ENCODE measurements at regions not wholly inside any gene's neighbourhood (a gene's known extent, or its start where the extent isn't known, plus 50 kb on each side); places are given as distances from the start of the nearest gene placed in this dataset.

DNA sequence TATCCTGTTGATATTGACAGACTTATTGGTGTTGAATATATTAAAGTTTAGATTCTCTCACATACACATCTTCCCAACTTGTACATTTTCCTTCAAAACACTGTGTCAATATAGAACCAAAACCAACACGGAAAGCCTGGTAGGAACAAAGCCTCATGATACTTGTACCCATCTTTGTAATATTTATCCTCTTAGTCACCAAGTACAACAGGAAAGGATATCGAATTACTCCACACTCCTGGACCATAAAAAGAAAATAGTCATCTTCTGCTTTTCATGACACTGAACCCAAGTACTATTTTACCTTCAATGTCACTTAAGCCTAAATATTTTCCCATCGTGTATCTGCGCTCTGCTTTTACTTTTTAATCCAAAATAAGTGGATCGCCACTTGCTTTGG, 702.9 kb upstream of the PCDH9 start:
- TF ChIP-seq, protein P1, sequence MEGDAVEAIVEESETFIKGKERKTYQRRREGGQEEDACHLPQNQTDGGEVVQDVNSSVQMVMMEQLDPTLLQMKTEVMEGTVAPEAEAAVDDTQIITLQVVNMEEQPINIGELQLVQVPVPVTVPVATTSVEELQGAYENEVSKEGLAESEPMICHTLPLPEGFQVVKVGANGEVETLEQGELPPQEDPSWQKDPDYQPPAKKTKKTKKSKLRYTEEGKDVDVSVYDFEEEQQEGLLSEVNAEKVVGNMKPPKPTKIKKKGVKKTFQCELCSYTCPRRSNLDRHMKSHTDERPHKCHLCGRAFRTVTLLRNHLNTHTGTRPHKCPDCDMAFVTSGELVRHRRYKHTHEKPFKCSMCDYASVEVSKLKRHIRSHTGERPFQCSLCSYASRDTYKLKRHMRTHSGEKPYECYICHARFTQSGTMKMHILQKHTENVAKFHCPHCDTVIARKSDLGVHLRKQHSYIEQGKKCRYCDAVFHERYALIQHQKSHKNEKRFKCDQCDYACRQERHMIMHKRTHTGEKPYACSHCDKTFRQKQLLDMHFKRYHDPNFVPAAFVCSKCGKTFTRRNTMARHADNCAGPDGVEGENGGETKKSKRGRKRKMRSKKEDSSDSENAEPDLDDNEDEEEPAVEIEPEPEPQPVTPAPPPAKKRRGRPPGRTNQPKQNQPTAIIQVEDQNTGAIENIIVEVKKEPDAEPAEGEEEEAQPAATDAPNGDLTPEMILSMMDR (IDR thresholded peaks at IDR 0.05; ENCODE audit: insufficient read depth in 1 of 2, low read depth in 1 of 2, low read length in 1 of 2, severe bottlenecking in 1 of 2, unreplicated experiment in 1 of 2): no peak
- DNase-seq: no peak
- Mint-ChIP-seq H3K36me3 (ENCODE audit: insufficient read depth, unreplicated experiment) (no peaks in the 10 kb centered on the region), H3K27me3 (ENCODE audit: insufficient read depth, unreplicated experiment) (no peaks in the 10 kb centered on the region), H3K9me3 (ENCODE audit: unreplicated experiment) (no peaks in the 10 kb centered on the region), H3K4me3 (ENCODE audit: unreplicated experiment) (no peak overlapping the region), H3K27ac (ENCODE audit: unreplicated experiment) (no peak overlapping the region), H3K4me1 (ENCODE audit: low read depth, unreplicated experiment) (no peaks in the 10 kb centered on the region)
- Histone ChIP-seq H3K27me3 (replicated peaks; ENCODE audit: control insufficient read depth, insufficient read depth, low read length) (no peaks in the 10 kb centered on the region), H3K4me1 (no peaks in the 10 kb centered on the region), H3K9me3 (no peaks in the 10 kb centered on the region), H3K4me3 (ENCODE audit: low read depth, low read length) (no peak overlapping the region), H3K36me3 (ENCODE audit: control insufficient read depth, insufficient read depth, low read length) (no peaks in the 10 kb centered on the region)
- no TSS peak for BruUV-seq (replicated peaks)
- POLR2A ChIA-PET: no interaction called here
- CTCF ChIA-PET: no interaction called here
- intact Hi-C loops (cut with micrococcal nuclease; ENCODE audit: unreplicated experiment): no loop called here

GRCh38 chr13:67917291-67917987, 687.3 kb upstream of the PCDH9 start:
- ChIA-PET POLR2A (no interaction called here), CTCF (no interaction called here)
- H3K9me3 ChIP-seq: no peaks in the 10 kb centered on the region
- no peaks in the 10 kb centered on the region for H3K4me1 ChIP-seq
- no peaks in the 10 kb centered on the region for H3K27me3 Mint-ChIP-seq (ENCODE audit: insufficient read depth, unreplicated experiment)
- TF ChIP-seq, protein P1 (IDR thresholded peaks at IDR 0.05; ENCODE audit: insufficient read depth in 1 of 2, low read depth in 1 of 2, low read length in 1 of 2, severe bottlenecking in 1 of 2, unreplicated experiment in 1 of 2): no peak
- BruUV-seq (replicated peaks): no TSS peak
- no peaks in the 10 kb centered on the region for H3K27me3 ChIP-seq (replicated peaks; ENCODE audit: control insufficient read depth, insufficient read depth, low read length)
- no peaks in the 10 kb centered on the region for H3K36me3 ChIP-seq (ENCODE audit: control insufficient read depth, insufficient read depth, low read length)
- no peak overlapping the region for H3K4me3 ChIP-seq (ENCODE audit: low read depth, low read length)
- DNase-seq: no peak
- no peak overlapping the region for H3K4me3 Mint-ChIP-seq (ENCODE audit: unreplicated experiment)
- H3K36me3 Mint-ChIP-seq (ENCODE audit: insufficient read depth, unreplicated experiment): no peaks in the 10 kb centered on the region
- no peak overlapping the region for H3K27ac Mint-ChIP-seq (ENCODE audit: unreplicated experiment)
- no peaks in the 10 kb centered on the region for H3K9me3 Mint-ChIP-seq (ENCODE audit: unreplicated experiment)
- H3K4me1 Mint-ChIP-seq (ENCODE audit: low read depth, unreplicated experiment): no peaks in the 10 kb centered on the region
- intact Hi-C loops (cut with micrococcal nuclease; ENCODE audit: unreplicated experiment): no loop called here

DNA sequence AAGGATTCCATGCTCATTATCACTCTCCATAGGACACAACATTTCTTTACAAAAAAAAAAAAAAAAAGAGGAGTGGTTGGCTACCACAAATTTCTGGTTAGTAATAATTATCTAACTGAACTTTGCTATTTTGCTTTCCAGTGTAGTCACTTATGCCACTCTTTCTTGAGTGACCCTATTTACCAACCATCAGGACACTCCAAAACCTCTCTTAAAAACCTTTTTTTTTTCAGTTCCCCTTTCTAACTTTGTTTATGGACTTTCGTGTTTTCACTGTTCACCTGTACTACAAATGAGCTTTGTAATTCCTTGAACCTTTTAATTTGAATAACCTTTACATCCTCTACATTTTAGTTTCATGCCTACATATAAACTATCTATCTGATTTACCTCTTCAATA, 686.5 kb upstream of the PCDH9 start:
- ChIA-PET CTCF (no interaction called here), POLR2A (no interaction called here)
- Histone ChIP-seq H3K4me1 (no peaks in the 10 kb centered on the region), H3K4me3 (ENCODE audit: low read depth, low read length) (no peak overlapping the region), H3K27me3 (replicated peaks; ENCODE audit: control insufficient read depth, insufficient read depth, low read length) (no peaks in the 10 kb centered on the region), H3K36me3 (ENCODE audit: control insufficient read depth, insufficient read depth, low read length) (no peaks in the 10 kb centered on the region), H3K9me3 (no peaks in the 10 kb centered on the region)
- Mint-ChIP-seq H3K4me1 (ENCODE audit: low read depth, unreplicated experiment) (no peaks in the 10 kb centered on the region), H3K4me3 (ENCODE audit: unreplicated experiment) (no peak overlapping the region), H3K9me3 (ENCODE audit: unreplicated experiment) (peaks cover 2% of the 10 kb centered on the region), H3K27ac (ENCODE audit: unreplicated experiment) (no peak overlapping the region), H3K27me3 (ENCODE audit: insufficient read depth, unreplicated experiment) (no peaks in the 10 kb centered on the region), H3K36me3 (ENCODE audit: insufficient read depth, unreplicated experiment) (no peaks in the 10 kb centered on the region)
- TF ChIP-seq, protein P1 (IDR thresholded peaks at IDR 0.05; ENCODE audit: insufficient read depth in 1 of 2, low read depth in 1 of 2, low read length in 1 of 2, severe bottlenecking in 1 of 2, unreplicated experiment in 1 of 2): no peak
- intact Hi-C loops (cut with micrococcal nuclease; ENCODE audit: unreplicated experiment): no loop called here
- BruUV-seq (replicated peaks): no TSS peak
- no peak for DNase-seq

All from Caco-2 (cell line).